ENCODE measurements at regions not wholly inside any gene's neighbourhood (a gene's known extent, or its start where the extent isn't known, plus 50 kb on each side); places are given as distances from the start of the nearest gene placed in this dataset.

DNA sequence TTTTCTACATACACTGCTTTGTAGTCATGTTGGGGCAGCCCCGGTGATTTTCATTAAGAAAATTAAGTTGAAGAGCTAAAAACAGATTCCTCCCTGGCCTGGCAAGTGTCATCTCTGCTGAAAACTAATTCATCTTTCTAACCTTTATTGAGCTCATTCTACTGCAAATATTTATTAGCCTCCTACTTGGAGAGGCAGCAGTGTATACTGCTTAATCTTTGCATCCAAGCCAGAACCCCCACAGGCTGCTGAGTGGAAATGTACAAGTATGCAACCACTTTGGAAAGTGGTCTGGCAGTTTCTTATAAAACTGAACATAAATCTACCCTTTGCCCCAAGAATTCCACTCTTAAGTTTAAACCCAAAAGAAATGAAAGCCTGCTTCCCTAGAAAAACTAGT is 223.4 kb downstream of the DRD1 start:
- POLR2A ChIA-PET, result no interaction called here
- CTCF ChIA-PET, result no interaction called here

DNA sequence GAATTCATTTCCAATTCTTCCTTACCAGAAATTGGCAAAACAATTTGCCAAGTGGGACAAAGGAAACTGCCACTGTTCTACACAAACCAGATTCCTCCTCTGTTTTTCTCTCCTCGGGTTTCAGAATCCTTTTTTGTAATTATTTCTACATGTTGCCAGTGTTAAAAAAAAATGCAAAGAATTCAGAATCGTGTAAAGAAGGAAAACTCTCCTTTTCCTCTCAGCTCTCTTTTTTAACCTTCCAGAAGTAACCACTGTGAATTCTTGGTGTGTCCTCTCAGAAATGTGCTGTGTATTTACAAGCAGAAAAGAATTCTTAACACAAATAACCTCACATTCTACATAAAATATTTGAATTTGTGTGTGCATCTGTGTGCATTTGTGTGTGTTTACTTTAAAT is 224.6 kb downstream of the DRD1 start:
- H3K4me1 Mint-ChIP-seq (ENCODE audit: low read depth, unreplicated experiment), result peaks cover 17% of the 10 kb centered on the region
- POLR2A ChIA-PET, result no interaction called here
- intact Hi-C loops (cut with micrococcal nuclease; ENCODE audit: unreplicated experiment), result no loop called here
- H3K27ac Mint-ChIP-seq (ENCODE audit: unreplicated experiment), result no peak overlapping the region
- no peaks in the 10 kb centered on the region for H3K9me3 Mint-ChIP-seq (ENCODE audit: unreplicated experiment)
- no peaks in the 10 kb centered on the region for H3K36me3 Mint-ChIP-seq (ENCODE audit: insufficient read depth, unreplicated experiment)
- Histone ChIP-seq H3K4me3 (ENCODE audit: low read depth, low read length) (no peak overlapping the region), H3K9me3 (no peaks in the 10 kb centered on the region), H3K27me3 (replicated peaks; ENCODE audit: control insufficient read depth, insufficient read depth, low read length) (no peaks in the 10 kb centered on the region), H3K4me1 (no peaks in the 10 kb centered on the region), H3K36me3 (ENCODE audit: control insufficient read depth, insufficient read depth, low read length) (no peaks in the 10 kb centered on the region)
- H3K27me3 Mint-ChIP-seq (ENCODE audit: insufficient read depth, unreplicated experiment), result no peaks in the 10 kb centered on the region
- H3K4me3 Mint-ChIP-seq (ENCODE audit: unreplicated experiment), result no peak overlapping the region
- no peak for DNase-seq
- TF ChIP-seq, protein P1, sequence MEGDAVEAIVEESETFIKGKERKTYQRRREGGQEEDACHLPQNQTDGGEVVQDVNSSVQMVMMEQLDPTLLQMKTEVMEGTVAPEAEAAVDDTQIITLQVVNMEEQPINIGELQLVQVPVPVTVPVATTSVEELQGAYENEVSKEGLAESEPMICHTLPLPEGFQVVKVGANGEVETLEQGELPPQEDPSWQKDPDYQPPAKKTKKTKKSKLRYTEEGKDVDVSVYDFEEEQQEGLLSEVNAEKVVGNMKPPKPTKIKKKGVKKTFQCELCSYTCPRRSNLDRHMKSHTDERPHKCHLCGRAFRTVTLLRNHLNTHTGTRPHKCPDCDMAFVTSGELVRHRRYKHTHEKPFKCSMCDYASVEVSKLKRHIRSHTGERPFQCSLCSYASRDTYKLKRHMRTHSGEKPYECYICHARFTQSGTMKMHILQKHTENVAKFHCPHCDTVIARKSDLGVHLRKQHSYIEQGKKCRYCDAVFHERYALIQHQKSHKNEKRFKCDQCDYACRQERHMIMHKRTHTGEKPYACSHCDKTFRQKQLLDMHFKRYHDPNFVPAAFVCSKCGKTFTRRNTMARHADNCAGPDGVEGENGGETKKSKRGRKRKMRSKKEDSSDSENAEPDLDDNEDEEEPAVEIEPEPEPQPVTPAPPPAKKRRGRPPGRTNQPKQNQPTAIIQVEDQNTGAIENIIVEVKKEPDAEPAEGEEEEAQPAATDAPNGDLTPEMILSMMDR (IDR thresholded peaks at IDR 0.05; ENCODE audit: insufficient read depth in 1 of 2, low read depth in 1 of 2, low read length in 1 of 2, severe bottlenecking in 1 of 2, unreplicated experiment in 1 of 2), result no peak
- BruUV-seq (replicated peaks), result no TSS peak
- CTCF ChIA-PET, result no interaction called here

More for the DNA sequence above, 223.4 kb downstream of the DRD1 start:
- Histone ChIP-seq H3K4me1 (no peaks in the 10 kb centered on the region), H3K36me3 (ENCODE audit: control insufficient read depth, insufficient read depth, low read length) (no peaks in the 10 kb centered on the region), H3K27me3 (replicated peaks; ENCODE audit: control insufficient read depth, insufficient read depth, low read length) (no peaks in the 10 kb centered on the region), H3K4me3 (ENCODE audit: low read depth, low read length) (no peak overlapping the region), H3K9me3 (no peaks in the 10 kb centered on the region)
- Mint-ChIP-seq H3K4me1 (ENCODE audit: low read depth, unreplicated experiment) (peaks cover 17% of the 10 kb centered on the region), H3K4me3 (ENCODE audit: unreplicated experiment) (no peak overlapping the region), H3K36me3 (ENCODE audit: insufficient read depth, unreplicated experiment) (no peaks in the 10 kb centered on the region), H3K27me3 (ENCODE audit: insufficient read depth, unreplicated experiment) (no peaks in the 10 kb centered on the region), H3K9me3 (ENCODE audit: unreplicated experiment) (no peaks in the 10 kb centered on the region), H3K27ac (ENCODE audit: unreplicated experiment) (no peak overlapping the region)
- intact Hi-C loops (cut with micrococcal nuclease; ENCODE audit: unreplicated experiment), result no loop called here
- no TSS peak for BruUV-seq (replicated peaks)
- TF ChIP-seq, protein P1 (IDR thresholded peaks at IDR 0.05; ENCODE audit: insufficient read depth in 1 of 2, low read depth in 1 of 2, low read length in 1 of 2, severe bottlenecking in 1 of 2, unreplicated experiment in 1 of 2), result no peak
- no peak for DNase-seq

DNA sequence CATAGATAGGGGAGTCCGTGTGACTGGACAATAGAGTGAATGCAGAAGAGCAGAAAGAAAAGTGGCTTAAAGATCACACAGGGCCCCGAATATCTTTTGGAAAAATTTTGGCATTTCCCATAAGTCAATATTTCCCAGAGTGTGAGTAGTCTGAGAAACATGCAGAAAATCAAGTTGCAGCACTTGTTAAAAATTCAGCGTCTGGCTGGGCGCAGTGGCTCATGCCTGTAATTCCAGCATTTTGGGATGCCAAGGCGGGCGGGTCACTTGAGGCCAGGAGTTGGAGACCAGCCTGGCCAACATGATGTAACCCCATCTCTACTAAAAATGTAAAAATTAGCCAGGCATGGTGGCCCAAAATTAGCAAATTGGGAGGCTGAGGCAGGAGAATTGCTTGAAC is 227.0 kb downstream of the DRD1 start:
- Histone ChIP-seq H3K36me3 (ENCODE audit: control insufficient read depth, insufficient read depth, low read length) (no peaks in the 10 kb centered on the region), H3K4me3 (ENCODE audit: low read depth, low read length) (no peak overlapping the region), H3K9me3 (no peaks in the 10 kb centered on the region), H3K4me1 (no peaks in the 10 kb centered on the region), H3K27me3 (replicated peaks; ENCODE audit: control insufficient read depth, insufficient read depth, low read length) (no peaks in the 10 kb centered on the region)
- Mint-ChIP-seq H3K36me3 (ENCODE audit: insufficient read depth, unreplicated experiment) (no peaks in the 10 kb centered on the region), H3K27ac (ENCODE audit: unreplicated experiment) (no peak overlapping the region), H3K9me3 (ENCODE audit: unreplicated experiment) (no peaks in the 10 kb centered on the region), H3K27me3 (ENCODE audit: insufficient read depth, unreplicated experiment) (no peaks in the 10 kb centered on the region), H3K4me3 (ENCODE audit: unreplicated experiment) (no peak overlapping the region), H3K4me1 (ENCODE audit: low read depth, unreplicated experiment) (peaks cover 17% of the 10 kb centered on the region)
- no TSS peak for BruUV-seq (replicated peaks)
- ChIA-PET POLR2A (no interaction called here), CTCF (no interaction called here)
- TF ChIP-seq, protein P1 (IDR thresholded peaks at IDR 0.05; ENCODE audit: insufficient read depth in 1 of 2, low read depth in 1 of 2, low read length in 1 of 2, severe bottlenecking in 1 of 2, unreplicated experiment in 1 of 2), result no peak
- no peak for DNase-seq
- intact Hi-C loops (cut with micrococcal nuclease; ENCODE audit: unreplicated experiment), result no loop called here
